Gastrocnemius medialis (tissue), 4 donors: ENCODE measurements at regions not wholly inside any gene's neighbourhood (a gene's known extent, or its start where the extent isn't known, plus 50 kb on each side); places are given as distances from the start of the nearest gene placed in this dataset.

Source experiments
- ATAC-seq, 2 donors: fragments of 150-250 bp; one replicate each; pipeline ENCODE4 v1.9.1; 2016
- DNase-seq, 2 donors: peaks; one replicate each; pipeline ENCODE4 v3.0.0-alpha.2; 2019
- H3K27ac ChIP-seq, 4 donors: fragments of 200-600 bp; sonication (generic); 1 replicate in 1 of 4; 2 replicates in 3 of 4; pipeline ENCODE4 v1.5.1; 2016 to 2018; ENCODE audit warnings: mild to moderate bottlenecking in 2 of 4, moderate library complexity in 1 of 4
- H3K27me3 ChIP-seq, 3 donors: fragments of 200-600 bp; sonication (generic) in 2 of 3; 1 replicate in 1 of 3; 2 replicates in 2 of 3; pipeline versions ENCODE4 v1.5.1 to v1.6.0; 2016 to 2019; ENCODE audit warnings: mild to moderate bottlenecking in 1 of 3, moderate library complexity in 1 of 3
- H3K36me3 ChIP-seq, 2 donors: fragments of 200-600 bp; sonication (generic) in 1 of 2; one replicate each; pipeline ENCODE4 v1.5.1; 2017 to 2018
- H3K4me1 ChIP-seq, 2 donors: fragments of 200-600 bp; sonication (generic) in 1 of 2; one replicate each; pipeline ENCODE4 v1.5.1; 2016 to 2017; ENCODE audit warnings: mild to moderate bottlenecking in 2 of 2
- H3K4me3 ChIP-seq, 4 donors: fragments of 200-600 bp; sonication (generic) in 3 of 4; 1 replicate in 1 of 4; 2 replicates in 3 of 4; pipeline ENCODE4 v1.5.1; 2016 to 2019; ENCODE audit warnings: mild to moderate bottlenecking in 2 of 4
- H3K9me3 ChIP-seq, 3 donors: fragments of 200-600 bp; sonication (generic) in 2 of 3; 1 replicate in 1 of 3; 2 replicates in 2 of 3; pipeline ENCODE4 v1.5.1; 2016 to 2019
- POLR2A ChIP-seq, 2 donors: fragments of 450-650 bp; IDR thresholded peaks; one replicate each; pipeline ENCODE4 v1.6.1; 2017; ENCODE audit warnings: antibody characterized with exemption in 2 of 2, mild to moderate bottlenecking in 2 of 2, moderate library complexity in 2 of 2
- in situ Hi-C, 4 donors: fragments of 200-750 bp; cut with MboI; loops; one replicate each; pipeline versions ENCODE4 v1.15.0 to v1.8.0; 2017; ENCODE audit warnings: low sequenced_read_pairs in 4 of 4
- intact Hi-C: fragments of 100-400 bp; cut with DNase I; formaldehyde crosslinking; loops from one replicate; pipeline ENCODE4 v1.15.1; 2023; ENCODE audit warnings: low total_unique reads
- TF ChIP-seq, protein P1 (sequence below), 5 experiments: fragments of 450-650 bp in 3 of 5; fragments of 200-600 bp in 2 of 5; sonication (generic) in 2 of 5; IDR thresholded peaks in 4 of 5; conservative IDR thresholded peaks in 1 of 5; 1 replicate in 4 of 5; 2 replicates in 1 of 5; pipeline ENCODE4 v1.5.1; 2016 to 2019; ENCODE audit warnings: antibody characterized with exemption in 5 of 5, mild to moderate bottlenecking in 3 of 5, moderate library complexity in 3 of 5

DNA sequence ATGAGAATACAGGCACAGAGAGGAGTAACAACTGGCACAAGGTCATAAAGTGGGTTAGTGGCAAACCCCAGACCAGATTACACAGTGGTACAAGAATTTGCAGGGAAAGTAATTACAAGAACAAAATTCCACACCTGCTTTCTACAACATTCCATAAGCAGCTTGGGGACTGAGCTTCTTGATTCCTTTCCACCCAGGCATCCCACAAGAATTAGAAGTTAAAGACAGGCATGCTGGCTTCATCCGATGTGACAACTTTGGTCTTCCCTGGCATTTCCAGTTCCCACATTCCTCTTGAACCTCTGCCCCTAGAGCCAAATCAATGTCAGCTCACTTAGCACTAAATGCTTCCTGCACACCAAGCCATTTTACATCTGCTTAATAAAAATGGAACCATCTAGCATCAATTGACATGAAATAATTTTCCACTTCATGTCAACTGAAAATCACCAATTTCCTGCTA lies 435.8 kb upstream of the PAPPA start:
- Histone ChIP-seq H3K4me3 (no peak overlapping the region), H3K27me3 (no peaks in the 10 kb centered on the region), H3K36me3 (no peaks in the 10 kb centered on the region), H3K4me1 (no peaks in the 10 kb centered on the region), H3K9me3 (no peaks in the 10 kb centered on the region), H3K27ac (no peak overlapping the region)
- intact Hi-C loops (no loop called here), in situ Hi-C loops (no loop called here)
- TF ChIP-seq POLR2A (IDR thresholded peaks at IDR 0.05), result no peak
- TF ChIP-seq, protein P1, sequence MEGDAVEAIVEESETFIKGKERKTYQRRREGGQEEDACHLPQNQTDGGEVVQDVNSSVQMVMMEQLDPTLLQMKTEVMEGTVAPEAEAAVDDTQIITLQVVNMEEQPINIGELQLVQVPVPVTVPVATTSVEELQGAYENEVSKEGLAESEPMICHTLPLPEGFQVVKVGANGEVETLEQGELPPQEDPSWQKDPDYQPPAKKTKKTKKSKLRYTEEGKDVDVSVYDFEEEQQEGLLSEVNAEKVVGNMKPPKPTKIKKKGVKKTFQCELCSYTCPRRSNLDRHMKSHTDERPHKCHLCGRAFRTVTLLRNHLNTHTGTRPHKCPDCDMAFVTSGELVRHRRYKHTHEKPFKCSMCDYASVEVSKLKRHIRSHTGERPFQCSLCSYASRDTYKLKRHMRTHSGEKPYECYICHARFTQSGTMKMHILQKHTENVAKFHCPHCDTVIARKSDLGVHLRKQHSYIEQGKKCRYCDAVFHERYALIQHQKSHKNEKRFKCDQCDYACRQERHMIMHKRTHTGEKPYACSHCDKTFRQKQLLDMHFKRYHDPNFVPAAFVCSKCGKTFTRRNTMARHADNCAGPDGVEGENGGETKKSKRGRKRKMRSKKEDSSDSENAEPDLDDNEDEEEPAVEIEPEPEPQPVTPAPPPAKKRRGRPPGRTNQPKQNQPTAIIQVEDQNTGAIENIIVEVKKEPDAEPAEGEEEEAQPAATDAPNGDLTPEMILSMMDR (IDR thresholded peaks at IDR 0.05 in 4 of 5, conservative IDR thresholded peaks at IDR 0.05 in 1 of 5), result no peak
- no peak for DNase-seq
- no peak for ATAC-seq

DNA sequence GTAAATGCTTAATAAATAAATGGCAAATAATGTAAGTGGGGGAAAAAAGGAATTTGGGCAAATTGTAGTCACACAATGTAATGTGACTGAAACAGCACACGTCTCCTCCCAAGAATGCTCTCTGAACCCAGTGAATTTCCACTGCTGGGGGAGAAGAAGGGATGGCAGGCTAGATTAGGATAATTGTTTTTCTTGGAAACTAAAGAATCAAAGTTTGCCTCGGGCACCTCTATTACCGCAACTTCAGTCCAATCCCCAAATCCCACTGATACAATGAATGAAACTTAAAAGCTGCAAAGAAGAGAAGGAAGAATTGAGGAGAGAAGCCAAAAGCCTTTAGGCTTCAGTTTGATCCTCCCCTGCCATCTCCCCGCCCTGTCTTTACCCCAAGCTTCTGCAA lies 423.2 kb upstream of the PAPPA start:
- no peaks in the 10 kb centered on the region for H3K27me3 ChIP-seq
- H3K27ac ChIP-seq, result no peak overlapping the region
- no peaks in the 10 kb centered on the region for H3K9me3 ChIP-seq
- no peaks in the 10 kb centered on the region for H3K4me1 ChIP-seq
- in situ Hi-C loops, result no loop called here
- no peak for DNase-seq
- intact Hi-C loops, result no loop called here
- no peak overlapping the region for H3K4me3 ChIP-seq
- H3K36me3 ChIP-seq, result no peaks in the 10 kb centered on the region
- no peak for TF ChIP-seq POLR2A (IDR thresholded peaks at IDR 0.05)
- TF ChIP-seq, protein P1 (IDR thresholded peaks at IDR 0.05 in 4 of 5, conservative IDR thresholded peaks at IDR 0.05 in 1 of 5), result no peak
- ATAC-seq, result no peak

DNA sequence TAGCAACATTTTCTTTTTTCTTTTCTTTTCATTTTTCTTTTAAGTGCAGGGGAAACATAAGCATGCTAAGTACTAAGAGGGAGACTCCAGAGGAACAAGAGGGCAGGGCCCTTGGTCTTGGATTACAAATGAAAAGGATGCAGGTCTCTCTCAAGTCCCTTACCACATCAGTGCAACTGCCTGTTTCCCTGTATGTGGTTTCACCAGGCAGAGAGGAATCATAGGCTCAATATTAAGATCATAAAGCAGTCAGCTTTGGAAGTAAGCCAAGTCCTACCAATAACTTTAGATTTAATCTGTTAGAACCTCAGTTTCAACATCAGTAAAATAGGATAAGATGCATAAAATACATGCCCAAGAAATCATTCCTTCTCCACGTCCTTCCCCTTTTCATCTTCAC lies 422.7 kb upstream of the PAPPA start:
- DNase-seq, result no peak
- H3K4me1 ChIP-seq, result no peaks in the 10 kb centered on the region
- ATAC-seq, result no peak
- H3K4me3 ChIP-seq, result no peak overlapping the region
- in situ Hi-C loops (no loop called here), intact Hi-C loops (no loop called here)
- no peaks in the 10 kb centered on the region for H3K27me3 ChIP-seq
- no peaks in the 10 kb centered on the region for H3K36me3 ChIP-seq
- TF ChIP-seq, protein P1 (IDR thresholded peaks at IDR 0.05 in 4 of 5, conservative IDR thresholded peaks at IDR 0.05 in 1 of 5), result no peak
- no peak for TF ChIP-seq POLR2A (IDR thresholded peaks at IDR 0.05)
- H3K27ac ChIP-seq, result no peak overlapping the region
- H3K9me3 ChIP-seq, result no peaks in the 10 kb centered on the region

DNA sequence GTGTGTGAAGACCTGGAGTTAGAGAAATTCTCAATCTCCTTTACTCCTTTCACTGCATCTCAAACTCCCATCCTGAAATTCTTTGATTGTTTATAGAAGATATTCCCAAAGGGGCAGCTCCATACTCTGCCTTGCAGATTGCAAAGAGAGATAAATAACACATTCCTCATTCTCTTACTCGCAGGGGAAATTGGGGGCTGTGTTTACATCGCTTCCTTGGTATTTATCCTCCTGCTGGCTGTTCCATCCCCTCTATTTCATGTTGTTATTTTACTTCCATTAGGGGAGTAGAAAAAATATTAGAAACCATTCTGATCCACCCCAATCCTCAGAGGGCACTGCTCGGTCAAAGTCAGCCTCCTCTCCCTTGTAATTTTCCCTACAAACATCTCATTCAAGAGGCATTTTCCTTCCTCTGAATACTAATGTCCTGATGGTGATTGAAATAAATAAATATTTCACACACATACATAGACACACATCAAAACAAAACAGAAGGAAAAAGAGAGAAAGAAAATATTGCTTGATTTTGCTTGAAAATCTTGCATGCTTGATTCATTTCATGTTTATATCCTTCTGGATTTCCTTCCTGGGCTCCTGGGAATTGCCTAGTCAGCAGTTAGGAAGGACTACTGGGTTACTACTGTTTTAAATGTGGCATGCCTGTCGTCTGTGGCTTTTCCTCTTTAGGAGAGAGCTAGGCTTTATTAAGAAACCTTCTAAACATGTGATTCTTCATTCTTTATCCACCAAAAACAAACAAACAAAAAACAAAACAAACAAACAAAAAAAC lies 420.1 kb upstream of the PAPPA start:
- no peaks in the 10 kb centered on the region for H3K36me3 ChIP-seq
- no peaks in the 10 kb centered on the region for H3K27me3 ChIP-seq
- H3K4me1 ChIP-seq, result no peaks in the 10 kb centered on the region
- DNase-seq, result no peak
- TF ChIP-seq, protein P1 (IDR thresholded peaks at IDR 0.05 in 4 of 5, conservative IDR thresholded peaks at IDR 0.05 in 1 of 5), result no peak
- no peak for TF ChIP-seq POLR2A (IDR thresholded peaks at IDR 0.05)
- intact Hi-C loops (no loop called here), in situ Hi-C loops (no loop called here)
- ATAC-seq, result no peak
- no peak overlapping the region for H3K27ac ChIP-seq
- no peaks in the 10 kb centered on the region for H3K9me3 ChIP-seq
- H3K4me3 ChIP-seq, result no peak overlapping the region
